Fibroblast of mammary gland (primary cell): ENCODE measurements at regions not wholly inside any gene's neighbourhood (a gene's known extent, or its start where the extent isn't known, plus 50 kb on each side); places are given as distances from the start of the nearest gene placed in this dataset.

Experiments used
- DNase-seq: peaks from one replicate; pipeline ENCODE4 v3.0.0-alpha.2; 2010; ENCODE audit warnings: low read depth
- H3K4me3 ChIP-seq: 2 replicates; pipeline ENCODE4 v1.5.1; 2011; ENCODE audit warnings: low read depth, mild to moderate bottlenecking, low read length, moderate library complexity; ENCODE audit not compliant: control insufficient read depth
- TF ChIP-seq, protein P1 (sequence below): conservative IDR thresholded peaks from 2 replicates; pipeline ENCODE4 v1.5.1; 2011; ENCODE audit warnings: low read depth, low read length, inconsistent platforms; ENCODE audit not compliant: control insufficient read depth, insufficient read depth

DNA sequence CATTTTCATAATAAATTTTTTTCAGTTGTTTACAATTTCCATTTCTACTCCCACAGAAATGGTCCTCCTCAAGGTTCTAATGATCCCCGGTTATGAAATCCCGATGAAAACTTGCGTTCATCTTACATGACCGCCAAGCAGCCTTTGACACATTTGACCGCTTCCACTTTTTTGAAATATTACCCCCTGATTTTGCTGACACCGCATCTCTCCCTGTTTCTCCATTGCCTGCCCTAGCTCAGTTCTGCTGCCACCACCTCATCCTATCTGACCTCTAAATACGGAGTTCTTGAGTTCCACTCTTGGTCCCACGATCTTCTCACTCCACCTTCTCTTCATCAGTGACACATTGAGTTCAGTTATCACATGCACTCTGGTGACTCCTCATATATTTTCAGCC is 74.1 kb downstream of the SLC35B3 start:
- H3K4me3 ChIP-seq, result no peak overlapping the region
- TF ChIP-seq, protein P1, sequence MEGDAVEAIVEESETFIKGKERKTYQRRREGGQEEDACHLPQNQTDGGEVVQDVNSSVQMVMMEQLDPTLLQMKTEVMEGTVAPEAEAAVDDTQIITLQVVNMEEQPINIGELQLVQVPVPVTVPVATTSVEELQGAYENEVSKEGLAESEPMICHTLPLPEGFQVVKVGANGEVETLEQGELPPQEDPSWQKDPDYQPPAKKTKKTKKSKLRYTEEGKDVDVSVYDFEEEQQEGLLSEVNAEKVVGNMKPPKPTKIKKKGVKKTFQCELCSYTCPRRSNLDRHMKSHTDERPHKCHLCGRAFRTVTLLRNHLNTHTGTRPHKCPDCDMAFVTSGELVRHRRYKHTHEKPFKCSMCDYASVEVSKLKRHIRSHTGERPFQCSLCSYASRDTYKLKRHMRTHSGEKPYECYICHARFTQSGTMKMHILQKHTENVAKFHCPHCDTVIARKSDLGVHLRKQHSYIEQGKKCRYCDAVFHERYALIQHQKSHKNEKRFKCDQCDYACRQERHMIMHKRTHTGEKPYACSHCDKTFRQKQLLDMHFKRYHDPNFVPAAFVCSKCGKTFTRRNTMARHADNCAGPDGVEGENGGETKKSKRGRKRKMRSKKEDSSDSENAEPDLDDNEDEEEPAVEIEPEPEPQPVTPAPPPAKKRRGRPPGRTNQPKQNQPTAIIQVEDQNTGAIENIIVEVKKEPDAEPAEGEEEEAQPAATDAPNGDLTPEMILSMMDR, result no peak
- DNase-seq, result no peak

DNA sequence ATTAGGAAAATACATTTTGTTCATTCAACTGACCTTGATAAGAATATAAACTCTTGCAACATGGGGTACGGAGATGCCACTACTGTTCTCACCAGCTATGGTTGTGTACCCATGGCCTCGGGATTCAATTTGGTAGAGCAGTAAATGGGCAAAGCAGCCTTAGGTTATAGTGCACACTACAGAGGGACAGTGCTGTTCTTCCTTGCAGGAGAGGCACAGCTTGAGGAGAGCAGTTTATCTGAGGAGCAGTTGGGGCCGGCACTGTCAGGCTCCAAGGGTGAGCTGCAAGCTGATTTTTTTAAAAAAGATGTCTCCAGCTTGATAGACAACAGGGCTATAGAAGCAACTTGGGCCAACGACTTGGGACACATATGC is 82.4 kb downstream of the SLC35B3 start:
- TF ChIP-seq, protein P1, result no peak
- H3K4me3 ChIP-seq, result no peak overlapping the region
- DNase-seq, result no peak

DNA sequence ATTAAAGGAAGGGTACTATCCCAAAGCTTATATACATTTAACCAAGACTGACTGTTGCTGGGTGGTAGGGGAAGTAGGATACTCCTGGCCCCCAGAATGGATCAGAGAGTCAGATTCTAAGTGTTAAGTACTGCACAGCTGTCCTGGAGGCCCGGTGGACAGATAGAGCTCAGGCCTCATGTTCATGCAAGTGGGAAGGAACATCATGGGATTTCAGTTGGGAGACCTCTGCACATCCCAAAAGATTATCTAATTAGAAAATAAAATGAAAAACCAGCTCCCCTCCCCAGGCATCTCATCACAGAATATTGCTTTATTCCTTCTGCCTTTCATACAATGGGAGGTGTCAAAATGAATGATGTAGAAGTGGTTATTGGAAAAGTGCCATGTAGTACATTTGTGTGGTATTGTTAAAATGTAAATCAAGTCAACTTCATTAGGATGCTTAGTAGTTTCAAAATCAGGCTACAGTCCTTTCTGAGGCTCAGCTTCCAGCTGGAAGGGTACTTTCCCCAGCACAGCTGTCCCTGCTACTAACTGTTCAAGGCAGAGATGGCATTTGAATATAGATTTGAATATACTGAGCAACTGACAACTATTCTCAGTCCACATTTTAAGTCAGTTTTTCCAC is 82.9 kb downstream of the SLC35B3 start:
- TF ChIP-seq, protein P1, result no peak
- DNase-seq, result no peak
- H3K4me3 ChIP-seq, result no peak overlapping the region

DNA sequence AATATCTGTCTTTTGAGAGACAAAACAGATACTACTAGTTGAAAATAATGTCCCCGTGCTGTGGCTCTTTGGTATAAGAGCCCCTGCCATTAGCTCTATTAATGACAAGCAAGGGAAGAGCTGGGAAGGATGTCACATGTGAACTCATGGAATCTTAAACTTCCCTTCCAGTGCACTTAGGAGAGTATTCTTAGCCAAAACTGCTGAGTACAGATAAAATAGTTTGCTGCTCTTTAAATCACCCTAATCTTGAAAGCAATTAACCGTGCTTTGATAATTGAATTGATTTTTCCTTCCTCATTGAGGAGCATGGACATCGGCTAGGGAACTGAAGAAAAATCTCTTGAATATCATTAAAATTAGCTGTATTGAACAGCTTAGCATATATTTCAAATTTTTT is 91.7 kb downstream of the SLC35B3 start:
- DNase-seq, result no peak
- no peak overlapping the region for H3K4me3 ChIP-seq
- TF ChIP-seq, protein P1, result no peak

DNA sequence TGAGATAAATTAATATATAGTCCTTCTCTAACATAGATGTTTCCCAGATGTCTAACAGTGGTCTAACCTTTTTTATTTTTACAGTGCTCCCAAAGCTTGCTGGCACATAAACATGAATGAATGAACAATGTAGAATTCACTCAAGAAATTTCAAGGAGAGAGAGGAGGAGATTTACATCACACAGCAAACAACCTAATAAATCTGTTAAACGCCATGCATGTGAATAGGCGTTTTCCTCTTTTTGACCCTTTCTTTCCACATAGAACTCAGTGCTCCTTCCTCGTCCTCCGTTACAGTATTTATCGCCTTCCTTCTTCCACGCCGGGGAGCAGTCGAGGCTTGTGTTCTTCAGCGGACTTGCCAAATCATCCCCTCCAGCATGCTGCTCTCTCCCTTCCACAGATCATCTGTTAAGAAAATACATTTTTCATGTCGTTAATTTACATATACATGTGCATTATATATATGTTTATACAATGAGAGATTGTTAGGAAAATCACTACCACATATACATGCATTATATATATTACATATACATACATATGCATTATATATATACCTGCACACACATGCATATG is 93.0 kb downstream of the SLC35B3 start:
- no peak for DNase-seq
- H3K4me3 ChIP-seq, result no peak overlapping the region
- TF ChIP-seq, protein P1, result no peak

DNA sequence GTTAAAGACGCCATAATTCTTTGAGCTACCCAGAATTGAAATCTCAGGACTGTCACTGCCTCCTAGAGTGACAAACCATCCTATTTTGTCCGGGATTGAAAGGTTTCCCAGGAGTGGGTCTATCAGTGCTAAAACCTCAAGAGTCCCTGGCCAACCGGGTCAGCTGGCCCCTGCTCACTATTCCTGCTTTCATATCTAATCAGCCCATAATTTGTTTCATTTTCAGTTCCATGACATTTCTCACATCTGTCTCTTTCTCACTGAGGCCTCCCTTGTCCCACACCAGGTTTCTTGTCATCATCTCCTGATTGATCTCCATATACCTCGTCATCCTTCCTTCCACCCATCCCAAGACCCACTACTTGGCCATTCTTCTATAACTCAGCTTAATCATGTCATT is 98.2 kb downstream of the SLC35B3 start:
- no peak for DNase-seq
- H3K4me3 ChIP-seq, result no peak overlapping the region
- TF ChIP-seq, protein P1, result no peak

DNA sequence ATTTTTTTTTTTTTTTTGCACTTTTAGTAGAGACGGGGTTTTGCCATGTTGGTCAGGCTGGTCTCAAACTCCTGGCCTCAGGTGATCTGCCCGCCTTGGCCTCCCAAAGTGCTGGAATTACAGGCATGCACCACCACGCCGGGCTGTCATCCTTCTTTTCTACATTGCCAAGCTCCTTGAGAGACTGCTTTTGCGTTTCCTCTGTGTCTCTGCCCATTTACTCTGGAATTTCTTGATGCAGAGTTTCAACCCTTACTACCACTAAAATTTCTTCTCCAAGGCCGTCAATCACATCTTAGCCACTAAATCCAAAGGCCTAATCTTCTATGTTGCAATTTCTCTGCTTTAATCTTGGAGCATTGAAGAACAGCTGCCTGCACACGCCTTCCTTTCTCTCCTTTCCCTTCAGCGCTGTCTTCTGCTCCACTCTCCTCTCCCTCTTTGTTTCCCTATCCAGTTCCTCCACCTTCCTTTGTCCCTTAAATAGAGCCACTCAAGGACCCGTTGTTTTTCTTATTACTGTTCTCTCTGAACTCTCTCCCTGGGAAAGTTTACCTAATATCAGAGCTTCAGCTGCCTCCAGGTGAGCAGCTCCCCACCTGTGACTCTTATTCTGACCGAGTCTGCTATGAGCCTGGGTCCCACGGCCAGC is 98.8 kb downstream of the SLC35B3 start:
- no peak overlapping the region for H3K4me3 ChIP-seq
- TF ChIP-seq, protein P1, result no peak
- DNase-seq, result no peak
